KOPT-K1 (cell line): ENCODE measurements at regions not wholly inside any gene's neighbourhood (a gene's known extent, or its start where the extent isn't known, plus 50 kb on each side); places are given as distances from the start of the nearest gene placed in this dataset.

Experiments
- H3K27ac ChIP-seq: fragments of 200-600 bp; sonication (generic); 2 replicates; pipeline ENCODE4 v1.5.1; 2016; ENCODE audit warnings: antibody characterized with exemption, mild to moderate bottlenecking, low read depth, low read length; ENCODE audit not compliant: poor library complexity, severe bottlenecking
- H3K36me3 ChIP-seq: fragments of 200-600 bp; sonication (generic); 2 replicates; pipeline ENCODE4 v1.5.1; 2017; ENCODE audit warnings: antibody characterized with exemption, mild to moderate bottlenecking, low read length, moderate library complexity; ENCODE audit not compliant: insufficient read depth
- H3K9me3 ChIP-seq: fragments of 200-600 bp; sonication (generic); 2 replicates; pipeline ENCODE4 v1.5.1; 2017; ENCODE audit warnings: antibody characterized with exemption, low read length, mild to moderate bottlenecking; ENCODE audit not compliant: insufficient read depth, poor library complexity, severe bottlenecking

DNA sequence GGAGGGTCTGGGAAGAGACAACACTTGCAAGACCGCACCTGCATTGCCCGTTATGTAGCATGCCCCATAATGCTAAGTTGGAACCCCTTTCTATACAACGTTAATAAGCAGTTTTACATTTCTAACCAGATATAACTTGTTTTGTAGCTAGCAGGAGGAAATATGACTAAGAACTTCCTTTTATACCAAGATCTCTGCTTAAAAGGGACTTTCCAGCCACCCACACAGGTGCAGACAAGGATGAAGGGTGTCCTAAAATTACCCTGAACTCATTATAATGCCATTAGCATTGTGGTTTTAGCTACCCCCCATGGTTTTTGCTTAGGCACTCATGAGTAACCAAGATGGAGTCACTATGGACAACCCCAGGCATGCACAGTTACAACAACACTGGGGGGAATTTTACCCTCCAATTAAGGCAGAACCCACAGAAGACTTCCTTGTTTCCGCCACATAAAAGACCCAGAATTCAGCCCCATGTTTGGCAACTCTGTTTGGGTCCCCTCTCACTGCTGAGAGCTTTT lies 362.8 kb downstream of the CBLN2 start:
- Histone ChIP-seq H3K9me3 (no peaks in the 10 kb centered on the region), H3K27ac (no peak overlapping the region), H3K36me3 (no peaks in the 10 kb centered on the region)

DNA sequence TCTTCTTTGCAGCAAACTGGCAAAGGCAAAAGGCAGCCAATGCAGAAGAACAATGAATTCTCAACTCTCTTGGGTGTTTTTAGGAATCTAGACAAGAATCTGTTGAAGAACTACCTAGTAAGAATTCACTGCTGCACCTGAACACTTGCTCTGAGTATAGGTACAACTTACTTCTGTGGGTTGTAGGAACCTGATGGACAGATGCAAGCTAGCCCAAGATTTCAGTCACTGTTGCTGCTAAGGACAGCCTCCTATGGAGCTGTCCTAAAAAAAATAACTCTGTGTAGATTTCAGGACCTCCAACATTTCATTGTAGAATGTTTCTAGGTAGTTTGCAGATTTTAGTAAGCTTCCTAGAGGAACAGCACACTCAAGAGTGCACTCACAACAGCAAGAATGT lies 363.5 kb downstream of the CBLN2 start:
- Histone ChIP-seq H3K27ac (no peak overlapping the region), H3K9me3 (no peaks in the 10 kb centered on the region), H3K36me3 (no peaks in the 10 kb centered on the region)

GRCh38 chr18:72174972-72175649 lies 369.0 kb downstream of the CBLN2 start:
- H3K27ac ChIP-seq = no peak overlapping the region
- no peaks in the 10 kb centered on the region for H3K36me3 ChIP-seq
- H3K9me3 ChIP-seq = no peaks in the 10 kb centered on the region

- Histone ChIP-seq H3K27ac (no peak overlapping the region), H3K36me3 (no peaks in the 10 kb centered on the region), H3K9me3 (no peaks in the 10 kb centered on the region)
Measured at GRCh38 chr18:72171596-72171995, 372.5 kb downstream of the CBLN2 start.

DNA sequence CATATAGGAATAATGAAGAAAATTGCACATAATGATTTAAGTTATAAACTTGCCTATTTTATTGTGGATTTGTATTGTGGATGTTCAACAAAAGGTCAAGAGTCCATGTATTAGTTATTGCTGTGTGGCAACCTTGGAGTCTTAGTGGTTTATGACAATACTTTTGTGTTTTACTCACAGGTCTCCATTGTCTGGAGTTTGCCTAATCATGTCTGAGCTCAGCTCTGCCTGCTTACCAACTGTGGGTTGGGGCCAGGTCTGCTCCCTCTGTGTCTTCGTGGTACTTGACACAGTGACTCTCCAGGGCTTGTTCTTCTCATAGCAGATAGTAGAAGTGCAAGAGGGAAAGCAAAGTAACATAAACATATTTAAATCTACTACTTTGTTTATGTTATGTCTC lies 382.5 kb downstream of the CBLN2 start:
- no peaks in the 10 kb centered on the region for H3K9me3 ChIP-seq
- no peak overlapping the region for H3K27ac ChIP-seq

DNA sequence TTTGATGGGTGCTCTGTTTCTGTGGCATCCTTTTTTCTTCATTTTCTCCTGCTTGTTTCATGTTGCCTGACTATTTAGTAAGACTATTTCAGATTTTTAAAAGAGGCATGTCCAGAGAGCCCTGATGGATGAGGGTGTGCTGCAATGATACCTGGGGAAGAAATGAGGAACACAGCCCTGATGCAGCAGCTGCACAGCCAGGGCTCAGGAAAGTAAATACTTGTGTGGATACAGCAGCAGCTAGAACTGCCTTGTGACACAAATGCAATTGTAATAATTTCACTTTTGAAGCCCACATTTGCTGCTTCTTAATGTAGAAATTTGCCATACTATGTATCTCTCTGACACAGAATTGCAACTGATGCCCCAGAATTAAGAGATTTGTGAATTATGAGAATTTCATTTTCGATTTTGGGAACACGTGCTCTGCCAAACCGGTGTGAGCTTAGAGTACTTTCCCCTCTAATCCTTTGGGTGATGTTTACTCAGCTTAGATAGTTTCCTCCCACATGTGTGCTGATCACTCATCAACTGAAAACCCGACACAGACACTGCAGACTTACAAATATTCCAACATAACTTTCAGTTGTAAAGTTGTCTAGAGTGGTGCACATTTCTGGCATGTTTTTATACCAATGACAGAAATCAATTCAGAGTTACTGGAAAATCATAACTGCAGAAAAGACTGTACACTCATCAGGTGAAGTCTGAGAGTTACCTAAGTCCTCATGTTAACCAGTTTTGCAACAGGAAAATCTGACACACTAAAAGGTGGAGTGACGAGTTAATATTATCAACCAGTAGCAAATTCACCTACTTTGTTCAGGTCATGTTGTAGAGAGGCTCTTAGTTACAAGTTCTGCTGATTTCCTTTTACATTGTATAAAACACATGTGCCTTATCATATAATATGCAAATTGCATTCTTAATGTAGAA lies 383.4 kb downstream of the CBLN2 start:
- no peak overlapping the region for H3K27ac ChIP-seq
- no peaks in the 10 kb centered on the region for H3K9me3 ChIP-seq
- no peaks in the 10 kb centered on the region for H3K36me3 ChIP-seq

More for the DNA sequence above, 382.5 kb downstream of the CBLN2 start:
- no peaks in the 10 kb centered on the region for H3K36me3 ChIP-seq

GRCh38 chr18:72155327-72155726 lies 388.8 kb downstream of the CBLN2 start:
- Histone ChIP-seq H3K9me3 (no peaks in the 10 kb centered on the region), H3K27ac (no peak overlapping the region), H3K36me3 (no peaks in the 10 kb centered on the region)

- Histone ChIP-seq H3K27ac (no peak overlapping the region), H3K9me3 (no peaks in the 10 kb centered on the region), H3K36me3 (no peaks in the 10 kb centered on the region)
Measured at GRCh38 chr18:72154926-72155325, 389.2 kb downstream of the CBLN2 start.

DNA sequence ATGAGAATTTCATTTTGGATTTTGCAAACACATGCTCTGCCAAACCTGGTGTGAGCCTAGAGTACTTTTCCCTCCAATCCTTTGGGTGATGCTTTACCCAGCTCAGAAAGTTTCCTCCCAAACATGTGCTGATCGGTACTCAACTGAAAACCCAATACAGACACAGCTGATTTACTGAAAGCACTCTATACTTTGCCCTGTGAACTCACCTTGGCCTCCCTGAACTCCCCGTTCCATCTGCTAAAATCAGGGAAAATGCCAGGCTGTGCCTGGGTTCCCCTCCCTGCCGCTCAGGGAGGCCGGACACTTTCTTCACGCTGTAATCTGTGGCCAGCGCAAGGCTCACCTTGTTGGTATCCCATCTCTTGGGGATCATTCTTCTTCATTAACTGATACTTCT lies 391.2 kb downstream of the CBLN2 start:
- Histone ChIP-seq H3K36me3 (no peaks in the 10 kb centered on the region), H3K27ac (no peak overlapping the region), H3K9me3 (no peaks in the 10 kb centered on the region)

GRCh38 chr18:72147830-72148229 lies 396.3 kb downstream of the CBLN2 start:
- H3K9me3 ChIP-seq = no peaks in the 10 kb centered on the region
- H3K36me3 ChIP-seq = no peaks in the 10 kb centered on the region

DNA sequence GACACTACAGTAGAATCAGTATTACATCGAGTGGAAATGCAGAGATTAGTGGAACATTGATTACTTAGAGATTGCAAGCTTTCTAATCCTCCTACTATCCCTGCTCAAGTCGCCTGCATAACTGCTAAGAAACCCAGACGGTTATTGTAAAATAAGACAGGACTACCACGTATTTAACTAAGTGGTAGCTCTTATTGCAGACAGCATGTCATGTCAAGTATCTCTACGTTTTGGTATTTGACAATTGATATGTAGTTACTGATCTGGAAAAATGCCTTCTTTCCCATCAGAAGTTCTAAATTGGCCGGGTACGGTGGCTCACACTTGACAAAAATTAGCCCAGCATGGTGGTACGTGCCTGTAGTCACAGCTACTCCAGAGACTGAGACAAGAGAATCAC lies 404.1 kb downstream of the CBLN2 start:
- Histone ChIP-seq H3K36me3 (no peaks in the 10 kb centered on the region), H3K9me3 (no peaks in the 10 kb centered on the region), H3K27ac (no peak overlapping the region)

More at GRCh38 chr18:72147830-72148229, 396.3 kb downstream of the CBLN2 start:
- no peak overlapping the region for H3K27ac ChIP-seq

GRCh38 chr18:72128649-72129048 lies 415.5 kb downstream of the CBLN2 start:
- no peak overlapping the region for H3K27ac ChIP-seq
- no peaks in the 10 kb centered on the region for H3K9me3 ChIP-seq
- H3K36me3 ChIP-seq = no peaks in the 10 kb centered on the region

DNA sequence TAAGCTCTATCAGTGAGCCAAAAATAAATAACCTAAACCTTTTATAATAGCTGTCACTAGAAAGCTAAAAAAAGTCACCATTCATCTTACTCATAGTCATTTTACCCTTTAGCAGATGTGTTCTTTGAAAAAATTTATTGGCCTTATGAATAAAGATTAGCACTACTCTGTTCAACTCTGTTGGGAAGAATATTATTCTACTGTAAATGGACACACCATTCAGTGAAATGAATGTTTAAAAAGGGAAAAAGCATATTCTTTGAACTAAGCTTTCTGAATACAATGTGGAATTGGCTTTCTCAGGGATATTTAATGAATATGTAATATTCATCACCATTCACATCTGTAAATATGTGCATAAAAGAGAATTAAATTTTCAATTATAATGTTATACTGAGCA lies 422.0 kb downstream of the CBLN2 start:
- Histone ChIP-seq H3K36me3 (no peaks in the 10 kb centered on the region), H3K9me3 (no peaks in the 10 kb centered on the region), H3K27ac (no peak overlapping the region)

DNA sequence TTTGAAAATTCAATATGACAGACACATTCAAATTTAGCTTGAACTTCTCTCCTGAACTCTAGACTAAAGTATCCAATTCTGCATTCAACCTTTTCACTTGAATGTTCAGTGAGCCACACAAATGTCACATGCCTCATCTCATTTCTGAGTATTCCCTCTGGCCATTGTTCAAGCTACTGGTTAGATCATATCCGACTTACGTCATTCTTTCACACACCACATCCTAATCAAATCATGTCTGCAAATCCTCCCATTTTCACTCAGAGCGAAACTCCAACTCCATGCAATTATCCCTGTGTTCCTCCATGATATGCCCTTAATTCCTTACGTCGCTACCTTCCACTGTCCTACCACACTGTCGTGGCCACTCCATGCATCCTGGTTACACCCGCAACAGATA lies 425.1 kb downstream of the CBLN2 start:
- H3K27ac ChIP-seq = no peak overlapping the region
- H3K9me3 ChIP-seq = no peaks in the 10 kb centered on the region
- H3K36me3 ChIP-seq = no peaks in the 10 kb centered on the region

GRCh38 chr18:72114801-72115594 lies 429.1 kb downstream of the CBLN2 start:
- Histone ChIP-seq H3K9me3 (no peaks in the 10 kb centered on the region), H3K36me3 (no peaks in the 10 kb centered on the region), H3K27ac (no peak overlapping the region)
